GM18951 (cell line): ENCODE measurements at regions not wholly inside any gene's neighbourhood (a gene's known extent, or its start where the extent isn't known, plus 50 kb on each side); places are given as distances from the start of the nearest gene placed in this dataset.

Experiments used
- POLR2A ChIP-seq: IDR thresholded peaks from 4 replicates; pipeline ENCODE4 v1.6.1; 2011; ENCODE audit warnings: mild to moderate bottlenecking; ENCODE audit not compliant: insufficient read length, insufficient read depth; ENCODE audit errors: extremely low read depth
- in situ Hi-C: fragments of 300-500 bp; cut with MboI; formaldehyde crosslinking; loops from one replicate; pipeline ENCODE4 v1.12.0; 2022; ENCODE audit warnings: low sequenced_read_pairs, mixed read lengths, inconsistent platforms; ENCODE audit not compliant: unreplicated experiment

GRCh38 chr2:181161615-181162014 lies 181.2 kb downstream of the UBE2E3 start:
- TF ChIP-seq POLR2A = no peak
- in situ Hi-C loops = loop anchor here (10.0 kb wide), 1 partner anchor 143 kb away; no protein-coding TSS in a partner anchor

GRCh38 chr2:181163139-181163538 lies 182.7 kb downstream of the UBE2E3 start:
- TF ChIP-seq POLR2A = no peak
- in situ Hi-C loops = loop anchor here (10.0 kb wide), 1 partner anchor 142 kb away; no protein-coding TSS in a partner anchor

- TF ChIP-seq POLR2A = no peak
- in situ Hi-C loops = loop anchor here (10.0 kb wide), 1 partner anchor 141 kb away; no protein-coding TSS in a partner anchor
These were observed 183.3 kb downstream of the UBE2E3 start for GRCh38 chr2:181163691-181164090.

- in situ Hi-C loops = loop anchor here (10.0 kb wide), 1 partner anchor 140 kb away; no protein-coding TSS in a partner anchor
These were observed 184.3 kb downstream of the UBE2E3 start for GRCh38 chr2:181164699-181165098.

GRCh38 chr2:181165199-181165868 lies 184.9 kb downstream of the UBE2E3 start:
- in situ Hi-C loops = loop anchor here (10.0 kb wide), 1 partner anchor 139 kb away; no protein-coding TSS in a partner anchor

More at GRCh38 chr2:181164699-181165098, 184.3 kb downstream of the UBE2E3 start:
- TF ChIP-seq POLR2A = no peak

GRCh38 chr2:181169503-181169902 lies 189.1 kb downstream of the UBE2E3 start:
- in situ Hi-C loops = loop anchor here (10.0 kb wide), 1 partner anchor 135 kb away; no protein-coding TSS in a partner anchor
- TF ChIP-seq POLR2A = no peak

More at GRCh38 chr2:181165199-181165868, 184.9 kb downstream of the UBE2E3 start:
- TF ChIP-seq POLR2A = no peak

GRCh38 chr2:181170256-181170655 lies 189.9 kb downstream of the UBE2E3 start:
- no peak for TF ChIP-seq POLR2A
- in situ Hi-C loops = no loop called here

GRCh38 chr2:181172676-181173075 lies 192.3 kb downstream of the UBE2E3 start:
- in situ Hi-C loops = no loop called here
- TF ChIP-seq POLR2A = no peak

GRCh38 chr2:181174611-181175580 lies 194.5 kb downstream of the UBE2E3 start:
- no peak for TF ChIP-seq POLR2A
- in situ Hi-C loops = no loop called here

GRCh38 chr2:181176540-181176939 lies 196.1 kb downstream of the UBE2E3 start:
- in situ Hi-C loops = no loop called here
- no peak for TF ChIP-seq POLR2A

- TF ChIP-seq POLR2A = no peak
- in situ Hi-C loops = no loop called here
These were observed 197.0 kb downstream of the UBE2E3 start for GRCh38 chr2:181177376-181177775.

- no peak for TF ChIP-seq POLR2A
- in situ Hi-C loops = no loop called here
These were observed 197.7 kb downstream of the UBE2E3 start for GRCh38 chr2:181178130-181178529.

- in situ Hi-C loops = no loop called here
- TF ChIP-seq POLR2A = no peak
These were observed 198.5 kb downstream of the UBE2E3 start for GRCh38 chr2:181178823-181179412.
